Stimulated activated CD8-positive, alpha-beta memory T cell treated with anti-CD3 and anti-CD28 coated beads, Interleukin-7, amount 100 ng/mL, for 48 hours (primary cell): ENCODE measurements at regions not wholly inside any gene's neighbourhood (a gene's known extent, or its start where the extent isn't known, plus 50 kb on each side); places are given as distances from the start of the nearest gene placed in this dataset.

ENCODE experiments used
- DNase-seq, 2 donors: peaks; one replicate each; pipeline ENCODE4 v3.0.0-alpha.2; 2020; ENCODE audit warnings: low read depth in 1 of 2; ENCODE audit errors: extremely low read depth in 1 of 2

DNA sequence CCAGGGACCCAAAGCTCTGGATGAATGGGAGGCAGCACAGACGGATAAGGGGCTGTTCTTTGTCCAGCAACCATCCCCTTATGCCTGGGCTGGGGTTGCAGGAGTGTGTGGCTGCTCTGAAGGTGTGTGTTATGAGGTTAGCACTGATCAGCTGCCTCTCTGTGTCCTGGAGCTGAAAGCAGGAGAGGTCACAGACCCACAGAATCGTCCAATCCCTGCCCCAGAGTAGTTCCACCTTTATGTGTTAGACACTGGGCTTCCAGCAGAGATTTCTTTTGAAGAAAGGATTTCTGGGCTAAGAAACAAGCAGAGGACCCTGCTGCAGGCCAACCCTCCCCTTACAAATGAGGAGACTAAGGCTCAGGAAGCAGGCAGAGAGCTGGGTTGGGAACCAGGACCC is 62.4 kb downstream of the ARL6IP4 start:
- DNase-seq, result no peak

DNA sequence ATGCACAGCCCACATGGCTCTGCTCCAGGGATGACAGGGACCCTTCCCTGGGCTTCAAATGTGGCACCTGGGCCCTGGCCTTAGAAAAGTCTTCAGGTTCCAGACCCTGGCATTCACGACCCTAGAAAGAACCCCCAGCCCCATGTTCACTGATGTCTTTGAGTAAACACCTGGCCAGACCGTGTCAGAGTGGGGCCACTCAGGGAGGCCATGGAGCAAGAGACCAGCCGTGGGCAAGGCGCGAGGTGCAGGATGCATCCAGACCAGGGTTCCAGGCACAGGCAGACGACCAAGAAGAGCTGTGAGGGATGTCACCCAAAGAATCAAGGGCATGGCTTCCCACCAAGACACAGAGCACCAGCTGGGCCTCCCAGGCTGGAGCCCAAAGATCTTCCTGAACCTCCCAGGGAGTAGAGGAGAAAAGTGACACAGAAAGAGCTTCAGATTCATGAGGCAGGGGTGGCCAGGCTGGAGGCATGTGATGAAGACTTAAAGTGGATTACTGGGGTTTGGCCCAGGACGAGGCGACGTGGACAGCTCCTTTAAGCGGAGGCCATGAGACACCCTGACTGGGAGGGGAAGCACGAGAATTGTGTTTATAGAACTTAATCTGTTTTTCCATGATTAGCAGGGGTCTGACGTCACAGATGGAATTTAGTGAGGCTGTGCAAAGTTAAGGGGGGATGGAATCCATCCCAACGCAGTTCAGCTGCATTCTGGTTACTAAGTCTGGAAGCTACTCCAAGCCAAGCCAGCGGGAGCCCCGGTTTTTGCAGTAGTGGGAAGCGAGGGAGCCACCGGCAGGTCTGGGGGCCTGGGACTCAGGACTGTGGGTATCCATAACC is 61.6 kb downstream of the ARL6IP4 start:
- no peak for DNase-seq

GRCh38 chr12:123041042-123041531 is 60.6 kb downstream of the ARL6IP4 start:
- no peak for DNase-seq

- DNase-seq, result no peak
Measured at GRCh38 chr12:123040106-123040505, 59.6 kb downstream of the ARL6IP4 start.

GRCh38 chr12:123038966-123039365 is 58.5 kb downstream of the ARL6IP4 start:
- DNase-seq, result no peak

DNA sequence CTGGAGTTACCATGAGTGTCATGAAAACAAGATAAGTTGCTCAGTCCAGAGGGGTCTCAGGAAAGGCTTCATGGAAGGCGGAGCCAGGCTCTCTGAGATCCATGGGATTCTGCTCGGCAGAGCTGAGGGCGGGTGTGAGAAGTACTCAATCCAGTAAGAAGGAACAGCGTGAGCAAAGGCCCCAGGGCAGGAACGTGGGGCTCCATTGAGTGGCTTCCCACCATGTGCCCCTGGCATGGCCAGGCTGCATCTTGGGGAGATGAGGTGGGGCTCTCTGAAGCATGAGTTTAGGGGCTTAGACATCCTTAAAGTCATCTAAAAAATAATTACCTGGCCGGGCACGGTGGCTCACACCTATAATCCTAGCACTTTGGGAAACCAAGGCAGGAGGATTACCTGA is 58.0 kb downstream of the ARL6IP4 start:
- no peak for DNase-seq

DNA sequence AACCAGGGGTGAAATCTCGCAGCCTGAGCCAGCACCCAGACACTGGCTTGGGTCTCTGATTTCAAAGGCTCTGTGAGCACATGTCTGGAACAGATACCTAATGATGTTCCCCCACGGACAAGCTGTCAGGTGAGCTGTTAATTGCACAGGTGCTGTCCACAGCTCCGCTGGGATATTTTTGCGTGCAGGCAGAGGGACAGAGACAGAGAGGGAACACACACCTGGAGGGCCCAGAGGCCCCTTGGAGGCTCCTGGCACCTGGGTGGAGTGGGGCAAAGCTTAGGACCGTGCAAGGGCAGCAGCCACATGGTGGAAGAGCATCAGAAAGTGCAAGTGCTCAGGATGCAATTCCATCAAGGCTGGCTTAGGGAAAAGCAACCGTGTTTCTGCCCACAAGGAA is 57.3 kb downstream of the ARL6IP4 start:
- no peak for DNase-seq

DNA sequence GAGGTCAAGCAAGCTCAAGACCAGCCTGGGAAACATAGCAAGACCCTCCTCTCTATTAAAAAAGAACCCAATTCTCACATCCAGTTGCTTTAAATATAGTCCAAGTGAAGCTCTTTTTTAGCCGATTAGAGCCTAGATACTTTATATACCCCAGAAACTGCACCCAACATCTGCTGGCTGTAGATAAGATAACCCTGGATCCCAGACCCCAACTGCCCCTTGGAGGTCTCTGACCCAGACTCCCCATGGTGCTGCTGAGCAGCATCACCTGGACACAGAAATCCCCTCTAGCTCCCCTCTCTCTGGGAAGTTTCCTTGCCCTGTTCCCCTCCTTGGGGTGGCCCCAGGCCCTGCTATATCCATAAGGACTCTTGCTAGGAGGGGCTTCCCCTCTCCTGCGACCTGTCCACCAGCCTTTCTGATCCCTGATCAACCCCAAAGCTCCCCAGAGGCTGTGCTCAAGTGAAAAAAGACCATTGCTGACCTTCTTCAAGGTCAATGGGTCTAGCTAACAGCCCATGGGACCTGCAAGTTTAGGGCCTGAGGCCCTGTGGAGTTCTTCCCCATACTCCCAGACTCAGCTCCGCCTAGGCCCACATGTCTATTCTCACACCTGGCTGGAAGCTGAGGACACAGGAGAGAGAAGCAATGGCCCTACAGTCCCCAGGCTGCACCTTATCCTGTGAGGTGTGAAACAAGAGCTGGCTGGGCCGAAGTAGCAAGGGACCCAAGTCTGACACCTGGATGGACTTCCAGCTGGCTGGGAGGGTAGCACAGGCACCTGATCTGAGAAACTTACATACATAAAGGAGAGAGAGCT is 56.2 kb downstream of the ARL6IP4 start:
- no peak for DNase-seq

GRCh38 chr12:123035841-123036240 is 55.4 kb downstream of the ARL6IP4 start:
- DNase-seq, result no peak

- DNase-seq, result no peak
Measured at GRCh38 chr12:123034865-123035264, 54.4 kb downstream of the ARL6IP4 start.

- no peak for DNase-seq
Measured at GRCh38 chr12:123034022-123034541, 53.6 kb downstream of the ARL6IP4 start.

GRCh38 chr12:123033392-123034021 is 53.0 kb downstream of the ARL6IP4 start:
- no peak for DNase-seq

- no peak for DNase-seq
Measured at GRCh38 chr12:123032736-123033391, 52.4 kb downstream of the ARL6IP4 start.
